IMR-90 (cell line): ENCODE measurements at regions not wholly inside any gene's neighbourhood (a gene's known extent, or its start where the extent isn't known, plus 50 kb on each side); places are given as distances from the start of the nearest gene placed in this dataset.

Source experiments
- FOS ChIP-seq: fragments of 150-350 bp; IDR thresholded peaks from 2 replicates; pipeline ENCODE4 v1.6.1; 2016; ENCODE audit warnings: low read depth, low read length
- POLR2A ChIP-seq: IDR thresholded peaks from 2 replicates; pipeline ENCODE4 v1.6.1; 2012; ENCODE audit warnings: mild to moderate bottlenecking, low read depth, low read length
- RAD21 ChIP-seq: IDR thresholded peaks from 2 replicates; pipeline ENCODE4 v1.6.1; 2012; ENCODE audit warnings: low read length, improper control_type of control experiment
- RFX5 ChIP-seq: IDR thresholded peaks from 2 replicates; pipeline ENCODE4 v1.8.0; 2012; ENCODE audit warnings: low read depth, mild to moderate bottlenecking, low read length, moderate library complexity
- TF ChIP-seq, protein P1 (sequence below): conservative IDR thresholded peaks from 2 replicates; pipeline ENCODE4 v1.5.1; 2012; ENCODE audit warnings: mild to moderate bottlenecking, low read depth, low read length, improper control_type of control experiment

DNA sequence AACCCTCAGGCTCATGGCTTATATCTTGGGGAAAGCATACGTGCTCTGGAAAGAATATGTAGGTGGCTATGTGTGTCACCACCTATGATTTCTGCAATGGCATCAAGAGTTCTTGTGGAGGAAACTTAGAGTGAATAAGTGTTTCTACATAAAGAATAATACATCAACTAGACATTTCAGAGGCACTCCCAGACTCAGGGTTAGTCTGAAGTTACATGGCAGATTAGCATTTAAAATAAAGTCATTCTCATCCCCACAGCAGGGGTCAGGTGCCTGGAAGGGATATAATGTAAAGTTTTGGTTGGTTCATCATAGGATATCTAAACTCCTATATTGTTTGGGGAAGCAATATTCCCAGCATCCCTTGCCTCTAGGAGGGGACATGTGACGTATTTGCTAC, 182.1 kb downstream of the PCTP start:
- TF ChIP-seq POLR2A (no peak), RAD21 (no peak), RFX5 (no peak), FOS (no peak)
- TF ChIP-seq, protein P1, sequence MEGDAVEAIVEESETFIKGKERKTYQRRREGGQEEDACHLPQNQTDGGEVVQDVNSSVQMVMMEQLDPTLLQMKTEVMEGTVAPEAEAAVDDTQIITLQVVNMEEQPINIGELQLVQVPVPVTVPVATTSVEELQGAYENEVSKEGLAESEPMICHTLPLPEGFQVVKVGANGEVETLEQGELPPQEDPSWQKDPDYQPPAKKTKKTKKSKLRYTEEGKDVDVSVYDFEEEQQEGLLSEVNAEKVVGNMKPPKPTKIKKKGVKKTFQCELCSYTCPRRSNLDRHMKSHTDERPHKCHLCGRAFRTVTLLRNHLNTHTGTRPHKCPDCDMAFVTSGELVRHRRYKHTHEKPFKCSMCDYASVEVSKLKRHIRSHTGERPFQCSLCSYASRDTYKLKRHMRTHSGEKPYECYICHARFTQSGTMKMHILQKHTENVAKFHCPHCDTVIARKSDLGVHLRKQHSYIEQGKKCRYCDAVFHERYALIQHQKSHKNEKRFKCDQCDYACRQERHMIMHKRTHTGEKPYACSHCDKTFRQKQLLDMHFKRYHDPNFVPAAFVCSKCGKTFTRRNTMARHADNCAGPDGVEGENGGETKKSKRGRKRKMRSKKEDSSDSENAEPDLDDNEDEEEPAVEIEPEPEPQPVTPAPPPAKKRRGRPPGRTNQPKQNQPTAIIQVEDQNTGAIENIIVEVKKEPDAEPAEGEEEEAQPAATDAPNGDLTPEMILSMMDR: no peak
